Fibroblast of lung (primary cell): ENCODE measurements at regions not wholly inside any gene's neighbourhood (a gene's known extent, or its start where the extent isn't known, plus 50 kb on each side); places are given as distances from the start of the nearest gene placed in this dataset.

Experiments used
- EZH2 ChIP-seq: IDR thresholded peaks from 2 replicates; pipeline ENCODE4 v1.5.1; 2012; ENCODE audit warnings: low read length, control low read depth, mild to moderate bottlenecking; ENCODE audit errors: missing control alignments
- TF ChIP-seq, protein P1 (sequence below), 2 donors: IDR thresholded peaks in 1 of 2; conservative IDR thresholded peaks in 1 of 2; 1 replicate in 1 of 2; 2 replicates in 1 of 2; pipeline ENCODE4 v1.5.1; 2011 to 2012; ENCODE audit warnings: low read length in 2 of 2, control low read depth in 1 of 2, inconsistent platforms in 1 of 2, low read depth in 1 of 2, mild to moderate bottlenecking in 1 of 2

- TF ChIP-seq, protein P1, sequence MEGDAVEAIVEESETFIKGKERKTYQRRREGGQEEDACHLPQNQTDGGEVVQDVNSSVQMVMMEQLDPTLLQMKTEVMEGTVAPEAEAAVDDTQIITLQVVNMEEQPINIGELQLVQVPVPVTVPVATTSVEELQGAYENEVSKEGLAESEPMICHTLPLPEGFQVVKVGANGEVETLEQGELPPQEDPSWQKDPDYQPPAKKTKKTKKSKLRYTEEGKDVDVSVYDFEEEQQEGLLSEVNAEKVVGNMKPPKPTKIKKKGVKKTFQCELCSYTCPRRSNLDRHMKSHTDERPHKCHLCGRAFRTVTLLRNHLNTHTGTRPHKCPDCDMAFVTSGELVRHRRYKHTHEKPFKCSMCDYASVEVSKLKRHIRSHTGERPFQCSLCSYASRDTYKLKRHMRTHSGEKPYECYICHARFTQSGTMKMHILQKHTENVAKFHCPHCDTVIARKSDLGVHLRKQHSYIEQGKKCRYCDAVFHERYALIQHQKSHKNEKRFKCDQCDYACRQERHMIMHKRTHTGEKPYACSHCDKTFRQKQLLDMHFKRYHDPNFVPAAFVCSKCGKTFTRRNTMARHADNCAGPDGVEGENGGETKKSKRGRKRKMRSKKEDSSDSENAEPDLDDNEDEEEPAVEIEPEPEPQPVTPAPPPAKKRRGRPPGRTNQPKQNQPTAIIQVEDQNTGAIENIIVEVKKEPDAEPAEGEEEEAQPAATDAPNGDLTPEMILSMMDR (conservative IDR thresholded peaks at IDR 0.05 in 1 of 2, IDR thresholded peaks at IDR 0.05 in 1 of 2; ENCODE audit: low read depth in 1 of 2, low read length in 2 of 2), result no peak
- no peak for TF ChIP-seq EZH2
These were observed 663.4 kb downstream of the TMTC2 start for GRCh38 chr12:83349907-83350611.
